Loucy (cell line): ENCODE measurements at regions not wholly inside any gene's neighbourhood (a gene's known extent, or its start where the extent isn't known, plus 50 kb on each side); places are given as distances from the start of the nearest gene placed in this dataset.

Experiments
- EZH2phosphoT487 ChIP-seq: fragments of 200-600 bp; IDR thresholded peaks from 2 replicates; pipeline ENCODE4 v1.6.1; 2018; ENCODE audit warnings: antibody characterized with exemption, mild to moderate bottlenecking, moderate library complexity, borderline replicate concordance
- TF ChIP-seq, protein P1 (sequence below): fragments of 200-600 bp; sonication (generic); conservative IDR thresholded peaks from 2 replicates; pipeline ENCODE4 v1.5.1; 2014; ENCODE audit warnings: mild to moderate bottlenecking, antibody characterized with exemption, low read length

GRCh38 chr10:10120671-10121070 is 897.0 kb upstream of the CELF2 start:
- TF ChIP-seq, protein P1, sequence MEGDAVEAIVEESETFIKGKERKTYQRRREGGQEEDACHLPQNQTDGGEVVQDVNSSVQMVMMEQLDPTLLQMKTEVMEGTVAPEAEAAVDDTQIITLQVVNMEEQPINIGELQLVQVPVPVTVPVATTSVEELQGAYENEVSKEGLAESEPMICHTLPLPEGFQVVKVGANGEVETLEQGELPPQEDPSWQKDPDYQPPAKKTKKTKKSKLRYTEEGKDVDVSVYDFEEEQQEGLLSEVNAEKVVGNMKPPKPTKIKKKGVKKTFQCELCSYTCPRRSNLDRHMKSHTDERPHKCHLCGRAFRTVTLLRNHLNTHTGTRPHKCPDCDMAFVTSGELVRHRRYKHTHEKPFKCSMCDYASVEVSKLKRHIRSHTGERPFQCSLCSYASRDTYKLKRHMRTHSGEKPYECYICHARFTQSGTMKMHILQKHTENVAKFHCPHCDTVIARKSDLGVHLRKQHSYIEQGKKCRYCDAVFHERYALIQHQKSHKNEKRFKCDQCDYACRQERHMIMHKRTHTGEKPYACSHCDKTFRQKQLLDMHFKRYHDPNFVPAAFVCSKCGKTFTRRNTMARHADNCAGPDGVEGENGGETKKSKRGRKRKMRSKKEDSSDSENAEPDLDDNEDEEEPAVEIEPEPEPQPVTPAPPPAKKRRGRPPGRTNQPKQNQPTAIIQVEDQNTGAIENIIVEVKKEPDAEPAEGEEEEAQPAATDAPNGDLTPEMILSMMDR = no peak
- TF ChIP-seq EZH2phosphoT487 = no peak
